GM12872 (cell line): ENCODE measurements at regions not wholly inside any gene's neighbourhood (a gene's known extent, or its start where the extent isn't known, plus 50 kb on each side); places are given as distances from the start of the nearest gene placed in this dataset.

Experiments
- CTCF ChIP-seq: IDR thresholded peaks from 3 replicates; pipeline ENCODE4 v1.5.1; 2011; ENCODE audit warnings: low read depth, mild to moderate bottlenecking, low read length, moderate library complexity; ENCODE audit not compliant: insufficient read depth

GRCh38 chr5:171615705-171616640, 169.6 kb upstream of the SMIM23 start:
- no peak for TF ChIP-seq CTCF

- no peak for TF ChIP-seq CTCF
Observed at GRCh38 chr5:171617266-171617665, 168.4 kb upstream of the SMIM23 start.

GRCh38 chr5:171617817-171618591, 167.6 kb upstream of the SMIM23 start:
- no peak for TF ChIP-seq CTCF

- no peak for TF ChIP-seq CTCF
Observed at GRCh38 chr5:171619196-171619595, 166.4 kb upstream of the SMIM23 start.

GRCh38 chr5:171619744-171620143, 165.9 kb upstream of the SMIM23 start:
- no peak for TF ChIP-seq CTCF

GRCh38 chr5:171622010-171622409, 163.6 kb upstream of the SMIM23 start:
- TF ChIP-seq CTCF: no peak

- no peak for TF ChIP-seq CTCF
Observed at GRCh38 chr5:171623107-171623506, 162.5 kb upstream of the SMIM23 start.
